Vagina (tissue), 2 donors: ENCODE measurements at regions not wholly inside any gene's neighbourhood (a gene's known extent, or its start where the extent isn't known, plus 50 kb on each side); places are given as distances from the start of the nearest gene placed in this dataset.

Experiments used
- POLR2AphosphoS5 ChIP-seq, 2 donors: sonication (generic); formaldehyde crosslinking; IDR thresholded peaks; one replicate each; pipeline ENCODE4 v1.9.0; 2017; ENCODE audit warnings: antibody characterized with exemption in 2 of 2, mild to moderate bottlenecking in 2 of 2, low read depth in 1 of 2; ENCODE audit not compliant: insufficient read depth in 1 of 2
- TF ChIP-seq, protein P1 (sequence below), 3 experiments: fragments of 450-650 bp in 2 of 3; fragments of 200-600 bp in 1 of 3; sonication (generic) in 1 of 3; IDR thresholded peaks; one replicate each; pipeline ENCODE4 v1.5.1; 2017 to 2019; ENCODE audit warnings: antibody characterized with exemption in 3 of 3, mild to moderate bottlenecking in 2 of 3, moderate library complexity in 2 of 3

DNA sequence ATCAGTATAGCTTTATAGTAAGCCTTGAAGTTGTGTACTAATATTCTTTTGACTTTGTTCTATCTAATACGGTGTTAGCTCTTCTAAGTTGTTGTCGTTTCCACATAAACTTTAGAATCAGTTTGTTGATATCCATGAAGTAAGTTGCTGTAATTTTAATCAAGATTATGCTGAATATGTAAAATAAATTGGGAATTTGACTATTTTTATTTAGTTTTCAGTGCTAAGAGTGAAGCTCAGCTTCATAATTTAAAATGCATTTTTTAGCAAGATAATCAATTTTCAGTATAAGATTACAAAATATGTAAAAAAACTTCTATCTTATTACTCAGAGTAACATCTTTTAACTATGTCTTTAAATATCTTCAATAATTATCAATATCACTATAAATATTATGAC is 1374.8 kb downstream of the PCDH7 start:
- TF ChIP-seq, protein P1, sequence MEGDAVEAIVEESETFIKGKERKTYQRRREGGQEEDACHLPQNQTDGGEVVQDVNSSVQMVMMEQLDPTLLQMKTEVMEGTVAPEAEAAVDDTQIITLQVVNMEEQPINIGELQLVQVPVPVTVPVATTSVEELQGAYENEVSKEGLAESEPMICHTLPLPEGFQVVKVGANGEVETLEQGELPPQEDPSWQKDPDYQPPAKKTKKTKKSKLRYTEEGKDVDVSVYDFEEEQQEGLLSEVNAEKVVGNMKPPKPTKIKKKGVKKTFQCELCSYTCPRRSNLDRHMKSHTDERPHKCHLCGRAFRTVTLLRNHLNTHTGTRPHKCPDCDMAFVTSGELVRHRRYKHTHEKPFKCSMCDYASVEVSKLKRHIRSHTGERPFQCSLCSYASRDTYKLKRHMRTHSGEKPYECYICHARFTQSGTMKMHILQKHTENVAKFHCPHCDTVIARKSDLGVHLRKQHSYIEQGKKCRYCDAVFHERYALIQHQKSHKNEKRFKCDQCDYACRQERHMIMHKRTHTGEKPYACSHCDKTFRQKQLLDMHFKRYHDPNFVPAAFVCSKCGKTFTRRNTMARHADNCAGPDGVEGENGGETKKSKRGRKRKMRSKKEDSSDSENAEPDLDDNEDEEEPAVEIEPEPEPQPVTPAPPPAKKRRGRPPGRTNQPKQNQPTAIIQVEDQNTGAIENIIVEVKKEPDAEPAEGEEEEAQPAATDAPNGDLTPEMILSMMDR (IDR thresholded peaks at IDR 0.05), result no peak
- TF ChIP-seq POLR2AphosphoS5 (IDR thresholded peaks at IDR 0.05; ENCODE audit: insufficient read depth in 1 of 2, low read depth in 1 of 2), result no peak
